Activated CD8-positive, alpha-beta memory T cell treated with anti-CD3 and anti-CD28 coated beads for 24 hours (primary cell): ENCODE measurements at regions not wholly inside any gene's neighbourhood (a gene's known extent, or its start where the extent isn't known, plus 50 kb on each side); places are given as distances from the start of the nearest gene placed in this dataset.
"Not testable (repeated sequence)": the region's sequence is repeated elsewhere in the genome, so short reads cannot be mapped to it uniquely, and the experiment has no call there.

Experiments used
- DNase-seq: peaks from one replicate; pipeline ENCODE4 v3.0.0-alpha.2; 2020

GRCh38 chr15:45970542-45970941 lies 335.7 kb downstream of the SQOR start:
- DNase-seq: no peak

- DNase-seq: no peak
These were observed 345.5 kb downstream of the SQOR start for GRCh38 chr15:45980366-45980765.

- no peak for DNase-seq
These were observed 346.8 kb downstream of the SQOR start for GRCh38 chr15:45981625-45982024.

- no peak for DNase-seq
These were observed 357.0 kb downstream of the SQOR start for GRCh38 chr15:45991863-45992262.

- DNase-seq: no peak
These were observed 358.2 kb downstream of the SQOR start for GRCh38 chr15:45993072-45993471.

- no peak for DNase-seq
These were observed 358.7 kb downstream of the SQOR start for GRCh38 chr15:45993508-45993907.

- no peak for DNase-seq
These were observed 361.0 kb downstream of the SQOR start for GRCh38 chr15:45995800-45996199.

- DNase-seq: no peak
These were observed 379.7 kb downstream of the SQOR start for GRCh38 chr15:46014532-46014931.

- DNase-seq: no peak
These were observed 399.9 kb downstream of the SQOR start for GRCh38 chr15:46034755-46035154.

- no peak for DNase-seq
These were observed 404.9 kb downstream of the SQOR start for GRCh38 chr15:46039703-46040102.

GRCh38 chr15:46041905-46042304 lies 407.1 kb downstream of the SQOR start:
- DNase-seq: no peak

GRCh38 chr15:46059921-46060594 lies 425.2 kb downstream of the SQOR start:
- no peak for DNase-seq

GRCh38 chr15:46061002-46061401 lies 426.2 kb downstream of the SQOR start:
- DNase-seq: no peak

- no peak for DNase-seq
These were observed 442.4 kb downstream of the SQOR start for GRCh38 chr15:46077220-46077619.

- no peak for DNase-seq
These were observed 444.2 kb downstream of the SQOR start for GRCh38 chr15:46079046-46079445.

GRCh38 chr15:46080016-46080415 lies 445.2 kb downstream of the SQOR start:
- no peak for DNase-seq

- no peak for DNase-seq
These were observed 453.9 kb downstream of the SQOR start for GRCh38 chr15:46088486-46089445.

- DNase-seq: no peak
These were observed 454.7 kb downstream of the SQOR start for GRCh38 chr15:46089467-46089935.

GRCh38 chr15:46091860-46092450 lies 457.1 kb downstream of the SQOR start:
- DNase-seq: no peak

GRCh38 chr15:46098006-46098405 lies 463.2 kb downstream of the SQOR start:
- DNase-seq: not testable (repeated sequence)

- no peak for DNase-seq
These were observed 475.9 kb downstream of the SQOR start for GRCh38 chr15:46110755-46111154.

GRCh38 chr15:46111730-46112129 lies 476.9 kb downstream of the SQOR start:
- DNase-seq: no peak

GRCh38 chr15:46117071-46117470 lies 482.2 kb downstream of the SQOR start:
- no peak for DNase-seq

GRCh38 chr15:46120713-46121112 lies 485.9 kb downstream of the SQOR start:
- DNase-seq: no peak
